ENCODE measurements at regions not wholly inside any gene's neighbourhood (a gene's known extent, or its start where the extent isn't known, plus 50 kb on each side); places are given as distances from the start of the nearest gene placed in this dataset.

- TF ChIP-seq, protein P1, sequence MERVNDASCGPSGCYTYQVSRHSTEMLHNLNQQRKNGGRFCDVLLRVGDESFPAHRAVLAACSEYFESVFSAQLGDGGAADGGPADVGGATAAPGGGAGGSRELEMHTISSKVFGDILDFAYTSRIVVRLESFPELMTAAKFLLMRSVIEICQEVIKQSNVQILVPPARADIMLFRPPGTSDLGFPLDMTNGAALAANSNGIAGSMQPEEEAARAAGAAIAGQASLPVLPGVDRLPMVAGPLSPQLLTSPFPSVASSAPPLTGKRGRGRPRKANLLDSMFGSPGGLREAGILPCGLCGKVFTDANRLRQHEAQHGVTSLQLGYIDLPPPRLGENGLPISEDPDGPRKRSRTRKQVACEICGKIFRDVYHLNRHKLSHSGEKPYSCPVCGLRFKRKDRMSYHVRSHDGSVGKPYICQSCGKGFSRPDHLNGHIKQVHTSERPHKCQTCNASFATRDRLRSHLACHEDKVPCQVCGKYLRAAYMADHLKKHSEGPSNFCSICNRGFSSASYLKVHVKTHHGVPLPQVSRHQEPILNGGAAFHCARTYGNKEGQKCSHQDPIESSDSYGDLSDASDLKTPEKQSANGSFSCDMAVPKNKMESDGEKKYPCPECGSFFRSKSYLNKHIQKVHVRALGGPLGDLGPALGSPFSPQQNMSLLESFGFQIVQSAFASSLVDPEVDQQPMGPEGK (CRISPR knock-in tag; IDR thresholded peaks at IDR 0.05; ENCODE audit: borderline replicate concordance) = no peak
- TF ChIP-seq, protein P2, sequence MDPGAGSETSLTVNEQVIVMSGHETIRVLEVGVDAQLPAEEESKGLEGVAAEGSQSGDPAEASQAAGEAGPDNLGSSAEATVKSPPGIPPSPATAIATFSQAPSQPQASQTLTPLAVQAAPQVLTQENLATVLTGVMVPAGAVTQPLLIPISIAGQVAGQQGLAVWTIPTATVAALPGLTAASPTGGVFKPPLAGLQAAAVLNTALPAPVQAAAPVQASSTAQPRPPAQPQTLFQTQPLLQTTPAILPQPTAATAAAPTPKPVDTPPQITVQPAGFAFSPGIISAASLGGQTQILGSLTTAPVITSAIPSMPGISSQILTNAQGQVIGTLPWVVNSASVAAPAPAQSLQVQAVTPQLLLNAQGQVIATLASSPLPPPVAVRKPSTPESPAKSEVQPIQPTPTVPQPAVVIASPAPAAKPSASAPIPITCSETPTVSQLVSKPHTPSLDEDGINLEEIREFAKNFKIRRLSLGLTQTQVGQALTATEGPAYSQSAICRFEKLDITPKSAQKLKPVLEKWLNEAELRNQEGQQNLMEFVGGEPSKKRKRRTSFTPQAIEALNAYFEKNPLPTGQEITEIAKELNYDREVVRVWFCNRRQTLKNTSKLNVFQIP (CRISPR knock-in tag; IDR thresholded peaks at IDR 0.05; ENCODE audit: borderline replicate concordance, low read depth) = no peak
- TF ChIP-seq ISL1 (CRISPR knock-in tag; IDR thresholded peaks at IDR 0.05) = no peak
- TF ChIP-seq BACH2 (CRISPR knock-in tag; IDR thresholded peaks at IDR 0.05; ENCODE audit: borderline replicate concordance) = no peak
Measured at GRCh38 chr11:103537904-103538502, 428.8 kb downstream of the DYNC2H1 start (continued).

DNA sequence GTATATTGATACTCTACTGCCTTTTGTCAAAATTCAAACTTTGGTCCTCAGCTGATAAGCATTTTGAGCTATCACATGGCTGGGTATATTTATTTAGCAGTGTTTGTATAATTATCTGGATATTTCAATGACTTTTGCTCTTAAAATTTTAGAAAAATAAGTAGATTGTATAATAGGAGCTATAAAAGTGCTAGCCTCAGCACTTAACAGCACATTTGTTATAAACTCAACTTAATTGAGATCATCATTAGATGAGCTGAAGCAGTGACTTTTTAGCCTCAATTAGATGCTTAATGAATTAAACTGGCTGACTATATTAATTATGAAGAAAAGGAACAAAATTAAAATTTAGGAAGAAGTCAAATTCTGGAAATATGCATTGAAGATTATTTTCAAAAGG lies 429.9 kb downstream of the DYNC2H1 start:
- no peak for TF ChIP-seq ZC3H10 (CRISPR knock-in tag; IDR thresholded peaks at IDR 0.05)
- TF ChIP-seq ESRRG (CRISPR knock-in tag; IDR thresholded peaks at IDR 0.05) = no peak
- no peak for TF ChIP-seq RARB (CRISPR knock-in tag; IDR thresholded peaks at IDR 0.05)
- TF ChIP-seq TOX (CRISPR knock-in tag; IDR thresholded peaks at IDR 0.05; ENCODE audit: borderline replicate concordance) = no peak
- no peak for TF ChIP-seq OSR1 (CRISPR knock-in tag; IDR thresholded peaks at IDR 0.05)
- no peak for TF ChIP-seq ZFP30 (CRISPR knock-in tag; IDR thresholded peaks at IDR 0.05)
- TF ChIP-seq ZNF565 (CRISPR knock-in tag; conservative IDR thresholded peaks at IDR 0.05; ENCODE audit: low read depth) = no peak
- TF ChIP-seq, protein P1 (CRISPR knock-in tag; IDR thresholded peaks at IDR 0.05; ENCODE audit: borderline replicate concordance) = no peak
- no peak for TF ChIP-seq GLIS3 (CRISPR knock-in tag; IDR thresholded peaks at IDR 0.05)
- TF ChIP-seq ISL1 (CRISPR knock-in tag; IDR thresholded peaks at IDR 0.05) = no peak
- no peak for TF ChIP-seq ZNF8 (CRISPR knock-in tag; IDR thresholded peaks at IDR 0.05)
- TF ChIP-seq TCF4 (CRISPR knock-in tag; IDR thresholded peaks at IDR 0.05; ENCODE audit: borderline replicate concordance) = no peak
- TF ChIP-seq TSHZ2 (CRISPR knock-in tag; IDR thresholded peaks at IDR 0.05) = no peak
- TF ChIP-seq PPARA (CRISPR knock-in tag; IDR thresholded peaks at IDR 0.05; ENCODE audit: borderline replicate concordance) = no peak
- TF ChIP-seq CREB5 (CRISPR knock-in tag; IDR thresholded peaks at IDR 0.05; ENCODE audit: low read depth) = no peak
- TF ChIP-seq SNAI2 (CRISPR knock-in tag; IDR thresholded peaks at IDR 0.05) = no peak
- no peak for TF ChIP-seq ZFP3 (CRISPR knock-in tag; IDR thresholded peaks at IDR 0.05)
- no peak for TF ChIP-seq CSRNP3 (CRISPR knock-in tag; IDR thresholded peaks at IDR 0.05)
- no peak for TF ChIP-seq CSDC2 (CRISPR knock-in tag; IDR thresholded peaks at IDR 0.05)
- TF ChIP-seq ZNF70 (CRISPR knock-in tag; IDR thresholded peaks at IDR 0.05) = no peak
- ATAC-seq = no peak
